GM12878 (cell line): ENCODE measurements at regions not wholly inside any gene's neighbourhood (a gene's known extent, or its start where the extent isn't known, plus 50 kb on each side); places are given as distances from the start of the nearest gene placed in this dataset.

Experiments
- CTCF ChIP-seq, 3 experiments: IDR thresholded peaks in 2 of 3; conservative IDR thresholded peaks in 1 of 3; 2 replicates each; pipeline ENCODE4 v1.5.1; 2011; ENCODE audit warnings: low read depth in 3 of 3, low read length in 3 of 3, mild to moderate bottlenecking in 3 of 3, control low read depth in 2 of 3, moderate library complexity in 2 of 3, inconsistent platforms in 1 of 3, mixed read lengths in 1 of 3; ENCODE audit not compliant: control insufficient read depth in 2 of 3, insufficient read depth in 1 of 3; ENCODE audit errors: extremely low read depth in 1 of 3
- EP300 ChIP-seq, 2 experiments: fragments of 150-350 bp in 1 of 2; IDR thresholded peaks; 2 replicates each; pipeline ENCODE4 v1.6.1; 2011 to 2012; ENCODE audit warnings: low read depth in 2 of 2, low read length in 2 of 2, borderline replicate concordance in 1 of 2, improper control_type of control experiment in 1 of 2, inconsistent platforms in 1 of 2; ENCODE audit not compliant: control insufficient read depth in 1 of 2
- MEF2B ChIP-seq: fragments of 450-650 bp; IDR thresholded peaks from 2 replicates; pipeline ENCODE4 v1.6.1; 2018; ENCODE audit warnings: mild to moderate bottlenecking, moderate library complexity; ENCODE audit not compliant: partially characterized antibody, poor library complexity, severe bottlenecking
- RAD21 ChIP-seq: IDR thresholded peaks from 2 replicates; pipeline ENCODE4 v1.6.1; 2011; ENCODE audit warnings: mild to moderate bottlenecking, low read depth, low read length, moderate library complexity; ENCODE audit not compliant: insufficient read depth
- REST ChIP-seq: IDR thresholded peaks from 2 replicates; pipeline ENCODE4 v1.6.1; 2012; ENCODE audit warnings: mild to moderate bottlenecking, low read depth, low read length

DNA sequence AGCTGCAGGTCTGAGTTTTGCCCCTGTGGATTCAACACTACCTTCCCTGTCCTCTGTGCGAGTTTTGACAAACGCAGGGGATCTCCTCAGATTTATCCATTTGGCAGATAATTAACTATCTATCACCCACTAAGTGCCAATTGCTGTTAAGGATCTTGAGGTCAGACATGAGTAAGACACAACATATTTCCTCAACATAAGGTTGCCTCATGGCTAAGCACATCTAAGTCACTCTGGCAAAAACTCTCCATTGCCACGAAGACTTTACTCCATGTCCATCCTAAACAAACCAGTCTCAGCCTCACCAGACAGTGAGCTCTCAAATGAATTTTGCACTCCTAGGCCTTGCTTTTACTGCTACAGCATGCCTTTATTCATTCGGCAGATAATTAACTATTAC lies 408.4 kb downstream of the MAFB start:
- no peak for TF ChIP-seq CTCF (IDR thresholded peaks at IDR 0.05 in 2 of 3, conservative IDR thresholded peaks at IDR 0.05 in 1 of 3; ENCODE audit: control insufficient read depth in 2 of 3, extremely low read depth in 1 of 3, insufficient read depth in 1 of 3, low read depth in 3 of 3, low read length in 3 of 3)
- no peak for TF ChIP-seq RAD21
- TF ChIP-seq REST: no peak
- TF ChIP-seq EP300 (IDR thresholded peaks at IDR 0.05; ENCODE audit: borderline replicate concordance in 1 of 2, control insufficient read depth in 1 of 2, low read depth in 2 of 2, low read length in 2 of 2): no peak
- TF ChIP-seq MEF2B: no peak
